Skeletal muscle cell (primary cell): ENCODE measurements at regions not wholly inside any gene's neighbourhood (a gene's known extent, or its start where the extent isn't known, plus 50 kb on each side); places are given as distances from the start of the nearest gene placed in this dataset.
"Not testable (repeated sequence)": the region's sequence is repeated elsewhere in the genome, so short reads cannot be mapped to it uniquely, and the experiment has no call there.

Experiments
- DNase-seq: peaks from one replicate; pipeline ENCODE4 v3.0.0-alpha.2; 2010; ENCODE audit warnings: low read depth
- H3K4me3 ChIP-seq: 2 replicates; pipeline ENCODE4 v1.5.1; 2011; ENCODE audit warnings: low read depth, mild to moderate bottlenecking, control low read depth, low read length, moderate library complexity

- no peak for DNase-seq
- no peak overlapping the region for H3K4me3 ChIP-seq
Observed at GRCh38 chr4:187475901-187476300, 519.7 kb upstream of the ZFP42 start.

- H3K4me3 ChIP-seq, result no peak overlapping the region
- DNase-seq, result no peak
Observed at GRCh38 chr4:187477224-187477623, 518.3 kb upstream of the ZFP42 start.

GRCh38 chr4:187478292-187479140, 517.1 kb upstream of the ZFP42 start:
- DNase-seq, result peak; percentile 49
- H3K4me3 ChIP-seq, result no peak overlapping the region

- H3K4me3 ChIP-seq, result no peak overlapping the region
- no peak for DNase-seq
Observed at GRCh38 chr4:187479511-187479910, 516.1 kb upstream of the ZFP42 start.

GRCh38 chr4:187480146-187481145, 515.1 kb upstream of the ZFP42 start:
- no peak for DNase-seq
- no peak overlapping the region for H3K4me3 ChIP-seq

- DNase-seq, result no peak
- H3K4me3 ChIP-seq, result no peak overlapping the region
Observed at GRCh38 chr4:187484186-187484585, 511.4 kb upstream of the ZFP42 start.

- no peak overlapping the region for H3K4me3 ChIP-seq
Observed at GRCh38 chr4:187485676-187486075, 509.9 kb upstream of the ZFP42 start.

GRCh38 chr4:187491286-187491685, 504.3 kb upstream of the ZFP42 start:
- DNase-seq, result no peak
- H3K4me3 ChIP-seq, result no peak overlapping the region

More at GRCh38 chr4:187485676-187486075, 509.9 kb upstream of the ZFP42 start:
- no peak for DNase-seq

GRCh38 chr4:187491959-187492358, 503.6 kb upstream of the ZFP42 start:
- H3K4me3 ChIP-seq, result no peak overlapping the region
- DNase-seq, result no peak

- no peak overlapping the region for H3K4me3 ChIP-seq
- DNase-seq, result no peak
Observed at GRCh38 chr4:187493661-187494060, 501.9 kb upstream of the ZFP42 start.

GRCh38 chr4:187499956-187500355, 495.6 kb upstream of the ZFP42 start:
- DNase-seq, result no peak
- H3K4me3 ChIP-seq, result no peak overlapping the region

GRCh38 chr4:187500796-187501195, 494.8 kb upstream of the ZFP42 start:
- H3K4me3 ChIP-seq, result no peak overlapping the region
- DNase-seq, result no peak

GRCh38 chr4:187501731-187502130, 493.8 kb upstream of the ZFP42 start:
- H3K4me3 ChIP-seq, result no peak overlapping the region
- DNase-seq, result no peak

- no peak overlapping the region for H3K4me3 ChIP-seq
- DNase-seq, result no peak
Observed at GRCh38 chr4:187504974-187505797, 490.4 kb upstream of the ZFP42 start.

- DNase-seq, result not testable (repeated sequence)
Observed at GRCh38 chr4:187505798-187506141, 489.8 kb upstream of the ZFP42 start.

GRCh38 chr4:187516224-187516623, 479.3 kb upstream of the ZFP42 start:
- H3K4me3 ChIP-seq, result no peak overlapping the region
- no peak for DNase-seq

More at GRCh38 chr4:187505798-187506141, 489.8 kb upstream of the ZFP42 start:
- not testable (repeated sequence) for H3K4me3 ChIP-seq

- DNase-seq, result no peak
- no peak overlapping the region for H3K4me3 ChIP-seq
Observed at GRCh38 chr4:187541666-187542065, 453.9 kb upstream of the ZFP42 start.

- no peak for DNase-seq
- H3K4me3 ChIP-seq, result no peak overlapping the region
Observed at GRCh38 chr4:187544461-187545053, 451.0 kb upstream of the ZFP42 start.

- no peak for DNase-seq
- H3K4me3 ChIP-seq, result no peak overlapping the region
Observed at GRCh38 chr4:187547316-187547715, 448.3 kb upstream of the ZFP42 start.
